GM21381 (cell line): ENCODE measurements at regions not wholly inside any gene's neighbourhood (a gene's known extent, or its start where the extent isn't known, plus 50 kb on each side); places are given as distances from the start of the nearest gene placed in this dataset.

Source experiments
- ATAC-seq: cut with Tn5 transposase; IDR thresholded peaks from one replicate; pipeline ENCODE4 v1.9.1; 2021; ENCODE audit warnings: mild to moderate bottlenecking, moderate library complexity; ENCODE audit not compliant: unreplicated experiment

GRCh38 chr9:107731115-107731762, 241.7 kb upstream of the KLF4 start:
- no peak for ATAC-seq

- no peak for ATAC-seq
These were observed 241.1 kb upstream of the KLF4 start for GRCh38 chr9:107730666-107731065.

GRCh38 chr9:107727086-107727780, 237.7 kb upstream of the KLF4 start:
- no peak for ATAC-seq

GRCh38 chr9:107723015-107723414, 233.4 kb upstream of the KLF4 start:
- ATAC-seq: no peak

- no peak for ATAC-seq
These were observed 232.2 kb upstream of the KLF4 start for GRCh38 chr9:107721705-107722245.

GRCh38 chr9:107720501-107720900, 230.9 kb upstream of the KLF4 start:
- ATAC-seq: no peak

GRCh38 chr9:107717529-107718314, 228.2 kb upstream of the KLF4 start:
- ATAC-seq: no peak

- no peak for ATAC-seq
These were observed 226.2 kb upstream of the KLF4 start for GRCh38 chr9:107715740-107716139.

- no peak for ATAC-seq
These were observed 223.9 kb upstream of the KLF4 start for GRCh38 chr9:107713470-107713869.

GRCh38 chr9:107712390-107712789, 222.8 kb upstream of the KLF4 start:
- no peak for ATAC-seq

- no peak for ATAC-seq
These were observed 222.0 kb upstream of the KLF4 start for GRCh38 chr9:107711542-107711941.

GRCh38 chr9:107710953-107711352, 221.4 kb upstream of the KLF4 start:
- no peak for ATAC-seq

GRCh38 chr9:107710546-107710945, 221.0 kb upstream of the KLF4 start:
- no peak for ATAC-seq

- no peak for ATAC-seq
These were observed 219.2 kb upstream of the KLF4 start for GRCh38 chr9:107708791-107709190.

GRCh38 chr9:107707915-107708441, 218.4 kb upstream of the KLF4 start:
- no peak for ATAC-seq

- ATAC-seq: no peak
These were observed 217.9 kb upstream of the KLF4 start for GRCh38 chr9:107707428-107707837.

- ATAC-seq: no peak
These were observed 217.3 kb upstream of the KLF4 start for GRCh38 chr9:107706701-107707427.

- no peak for ATAC-seq
These were observed 216.0 kb upstream of the KLF4 start for GRCh38 chr9:107705521-107705920.

- ATAC-seq: no peak
These were observed 215.2 kb upstream of the KLF4 start for GRCh38 chr9:107704774-107705173.

GRCh38 chr9:107703651-107704050, 214.1 kb upstream of the KLF4 start:
- no peak for ATAC-seq

GRCh38 chr9:107700847-107701246, 211.3 kb upstream of the KLF4 start:
- no peak for ATAC-seq
